Lower lobe of right lung (tissue), 2 donors: ENCODE measurements at regions not wholly inside any gene's neighbourhood (a gene's known extent, or its start where the extent isn't known, plus 50 kb on each side); places are given as distances from the start of the nearest gene placed in this dataset.

Experiments
- ATAC-seq, 2 donors: fragments of 200-7000 bp; cut with Tn5 transposase; one replicate each; pipeline ENCODE4 v1.9.1; 2020 to 2022; ENCODE audit warnings: mild to moderate bottlenecking in 2 of 2, moderate library complexity in 2 of 2
- DNase-seq: peaks from one replicate; pipeline ENCODE4 v3.0.0-alpha.2; 2020
- H3K27ac ChIP-seq: fragments of 200-600 bp; one replicate; pipeline ENCODE4 v1.8.0; 2022
- H3K27me3 ChIP-seq: fragments of 200-600 bp; one replicate; pipeline ENCODE4 v1.8.0; 2022; ENCODE audit warnings: low read depth
- H3K36me3 ChIP-seq: fragments of 200-600 bp; one replicate; pipeline ENCODE4 v1.8.0; 2022; ENCODE audit warnings: mild to moderate bottlenecking
- H3K4me1 ChIP-seq: fragments of 200-600 bp; one replicate; pipeline ENCODE4 v1.8.0; 2022
- H3K4me3 ChIP-seq: fragments of 200-600 bp; one replicate; pipeline ENCODE4 v1.8.0; 2022; ENCODE audit warnings: mild to moderate bottlenecking
- H3K9me3 ChIP-seq: fragments of 200-600 bp; one replicate; pipeline ENCODE4 v1.8.0; 2022
- intact Hi-C: fragments of 100-400 bp; cut with DNase I; formaldehyde crosslinking; loops from one replicate; pipeline ENCODE4 v1.11.0; 2022
- TF ChIP-seq, protein P1 (sequence below): fragments of 200-600 bp; IDR thresholded peaks from one replicate; pipeline ENCODE4 v1.8.0; 2022; ENCODE audit warnings: antibody characterized with exemption, mild to moderate bottlenecking
- donor health status: DM: no; HTN: yes; CAD: no; lungs with severe emphysema.

DNA sequence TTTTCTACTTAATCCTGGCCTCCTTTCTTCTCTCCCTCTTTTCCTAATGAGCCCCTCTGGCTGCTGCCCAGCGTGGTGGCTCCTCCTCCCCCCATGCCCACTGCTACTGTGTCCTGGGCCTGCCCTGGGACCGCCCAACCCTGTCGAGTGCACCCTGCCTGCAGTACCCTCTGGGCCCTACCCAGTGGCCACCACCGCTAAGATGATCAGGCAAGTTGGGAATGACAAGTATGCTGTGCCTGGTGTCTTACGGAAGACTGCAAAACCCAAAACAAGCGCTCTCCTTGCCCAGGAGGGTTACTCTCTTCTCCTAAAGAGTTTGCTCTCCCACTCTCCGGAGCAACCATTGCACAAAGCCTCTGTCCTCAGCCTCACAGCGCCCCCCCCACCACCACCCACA, 273.7 kb downstream of the SYK start:
- no peak for DNase-seq
- TF ChIP-seq, protein P1, sequence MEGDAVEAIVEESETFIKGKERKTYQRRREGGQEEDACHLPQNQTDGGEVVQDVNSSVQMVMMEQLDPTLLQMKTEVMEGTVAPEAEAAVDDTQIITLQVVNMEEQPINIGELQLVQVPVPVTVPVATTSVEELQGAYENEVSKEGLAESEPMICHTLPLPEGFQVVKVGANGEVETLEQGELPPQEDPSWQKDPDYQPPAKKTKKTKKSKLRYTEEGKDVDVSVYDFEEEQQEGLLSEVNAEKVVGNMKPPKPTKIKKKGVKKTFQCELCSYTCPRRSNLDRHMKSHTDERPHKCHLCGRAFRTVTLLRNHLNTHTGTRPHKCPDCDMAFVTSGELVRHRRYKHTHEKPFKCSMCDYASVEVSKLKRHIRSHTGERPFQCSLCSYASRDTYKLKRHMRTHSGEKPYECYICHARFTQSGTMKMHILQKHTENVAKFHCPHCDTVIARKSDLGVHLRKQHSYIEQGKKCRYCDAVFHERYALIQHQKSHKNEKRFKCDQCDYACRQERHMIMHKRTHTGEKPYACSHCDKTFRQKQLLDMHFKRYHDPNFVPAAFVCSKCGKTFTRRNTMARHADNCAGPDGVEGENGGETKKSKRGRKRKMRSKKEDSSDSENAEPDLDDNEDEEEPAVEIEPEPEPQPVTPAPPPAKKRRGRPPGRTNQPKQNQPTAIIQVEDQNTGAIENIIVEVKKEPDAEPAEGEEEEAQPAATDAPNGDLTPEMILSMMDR, result no peak

DNA sequence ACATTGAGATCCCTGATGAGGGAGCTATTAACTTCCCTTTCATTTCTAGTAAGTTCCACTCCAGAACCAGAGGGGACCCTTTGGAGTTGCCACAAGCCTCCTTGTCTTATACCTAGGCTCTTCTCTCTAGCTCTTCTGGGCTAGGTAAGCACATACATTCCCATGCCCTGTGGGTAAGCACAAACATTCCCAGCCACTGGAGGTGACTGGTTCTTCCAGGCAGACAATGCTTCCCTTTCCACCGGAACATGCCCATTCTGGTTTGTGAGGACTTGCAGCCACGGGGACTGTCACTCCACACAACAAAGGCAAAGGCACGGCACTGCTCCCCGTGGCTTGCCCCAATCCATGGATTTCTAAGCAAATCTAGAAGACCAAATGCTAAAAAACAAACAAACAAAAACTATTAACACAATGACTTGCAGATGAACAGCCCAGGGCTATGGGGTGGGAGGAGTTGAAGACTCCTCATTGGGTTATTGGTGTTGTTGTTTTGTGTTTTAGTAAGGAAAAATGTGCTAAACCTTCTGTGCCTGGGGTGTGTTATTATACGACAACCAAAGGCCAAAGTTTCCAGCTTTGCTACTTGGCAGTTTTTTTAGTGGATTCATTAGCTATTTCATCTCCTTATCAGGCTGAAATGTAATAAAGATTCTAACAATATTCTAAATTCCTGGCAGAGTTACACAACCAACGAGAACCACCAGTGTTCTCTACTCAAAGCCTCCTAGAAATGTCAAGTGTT, 276.2 kb downstream of the SYK start:
- Histone ChIP-seq H3K4me1 (peaks cover 20% of the 10 kb centered on the region), H3K27ac (peak overlapping the region; percentile 14), H3K9me3 (no peaks in the 10 kb centered on the region), H3K4me3 (no peak overlapping the region), H3K36me3 (no peaks in the 10 kb centered on the region), H3K27me3 (no peaks in the 10 kb centered on the region)
- TF ChIP-seq, protein P1, result no peak
- DNase-seq (no peak), ATAC-seq (peak; percentile 67 to 82)
- intact Hi-C loops, result no loop called here

More for the DNA sequence above, 273.7 kb downstream of the SYK start:
- no peaks in the 10 kb centered on the region for H3K27me3 ChIP-seq
- no peak for ATAC-seq
- no peak overlapping the region for H3K27ac ChIP-seq
- no peak overlapping the region for H3K4me3 ChIP-seq
- intact Hi-C loops, result no loop called here
- peaks cover 39% of the 10 kb centered on the region for H3K4me1 ChIP-seq
- no peaks in the 10 kb centered on the region for H3K9me3 ChIP-seq
- H3K36me3 ChIP-seq, result no peaks in the 10 kb centered on the region

DNA sequence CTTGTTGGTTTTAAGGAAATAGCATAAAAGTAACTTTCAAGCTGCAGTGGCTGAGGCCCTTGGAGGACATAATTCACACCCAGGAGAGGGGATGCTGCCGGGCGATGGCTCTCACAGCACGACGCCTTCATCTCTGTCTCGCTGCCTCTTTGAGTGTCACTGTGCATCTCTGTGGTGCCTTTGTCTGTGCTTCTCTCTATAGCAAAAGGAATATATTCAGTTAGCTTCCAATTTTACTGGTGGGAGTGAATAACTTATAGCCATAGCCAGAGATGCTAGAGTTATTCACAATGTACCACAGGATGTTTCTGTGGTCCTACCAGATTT, 276.7 kb downstream of the SYK start:
- H3K27ac ChIP-seq, result peak overlapping the region; percentile 14
- TF ChIP-seq, protein P1, result no peak
- ATAC-seq (no peak), DNase-seq (no peak)
- no peaks in the 10 kb centered on the region for H3K36me3 ChIP-seq
- intact Hi-C loops, result no loop called here
- no peaks in the 10 kb centered on the region for H3K9me3 ChIP-seq
- peaks cover 17% of the 10 kb centered on the region for H3K4me1 ChIP-seq
- H3K27me3 ChIP-seq, result no peaks in the 10 kb centered on the region
- no peak overlapping the region for H3K4me3 ChIP-seq

DNA sequence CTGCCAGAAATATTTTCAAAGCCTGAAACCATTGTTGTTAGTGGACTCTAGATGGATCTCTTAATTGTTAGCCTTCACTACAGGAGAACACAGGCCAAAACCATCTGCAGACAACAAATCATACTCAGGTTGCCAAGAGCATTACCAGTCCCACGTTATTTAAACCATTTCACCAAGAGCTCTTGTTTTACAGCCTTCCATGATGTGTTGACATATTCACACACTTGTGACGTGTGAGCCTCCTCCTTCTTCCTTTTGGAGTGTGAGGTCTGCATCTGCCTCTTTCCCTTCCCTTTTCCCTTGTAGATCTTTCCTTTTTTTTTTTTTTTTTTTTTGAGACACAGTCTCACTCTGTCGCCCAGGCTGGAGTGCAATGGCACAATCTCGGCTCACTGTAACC, 279.0 kb downstream of the AUH start:
- no peaks in the 10 kb centered on the region for H3K36me3 ChIP-seq
- DNase-seq (no peak), ATAC-seq (no peak)
- no peaks in the 10 kb centered on the region for H3K9me3 ChIP-seq
- H3K4me3 ChIP-seq, result no peak overlapping the region
- TF ChIP-seq, protein P1, result no peak
- no peaks in the 10 kb centered on the region for H3K27me3 ChIP-seq
- no peak overlapping the region for H3K27ac ChIP-seq
- intact Hi-C loops, result no loop called here
- H3K4me1 ChIP-seq, result peaks cover 8% of the 10 kb centered on the region

DNA sequence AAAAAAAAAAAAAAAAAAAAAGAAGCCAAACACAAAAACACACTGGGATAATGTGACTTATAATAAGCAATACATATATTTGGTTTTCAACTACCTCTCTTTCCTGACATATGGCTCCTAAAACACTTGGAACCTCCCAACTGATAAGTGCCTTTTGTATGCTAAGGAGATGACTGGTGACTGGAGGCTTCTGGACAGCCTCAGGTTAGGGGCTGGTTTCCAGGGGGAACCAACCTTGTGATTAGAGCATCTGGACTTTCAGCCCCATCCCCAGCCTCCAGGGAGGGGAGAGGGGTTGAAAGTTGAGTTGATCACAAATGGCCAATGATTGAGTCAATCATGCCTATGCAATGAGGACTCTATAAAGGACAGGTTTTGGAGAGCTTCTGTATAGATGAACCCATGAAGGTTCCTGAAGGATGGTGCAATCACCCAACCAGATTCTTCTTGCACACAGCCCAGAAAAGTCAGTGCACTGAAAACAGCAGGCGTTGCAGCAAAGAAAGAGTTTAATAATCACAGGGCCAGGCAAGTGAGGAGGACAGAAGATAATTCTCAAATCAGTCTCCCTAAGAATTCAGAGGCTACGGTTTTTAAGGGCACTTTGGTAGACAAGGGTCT, 276.7 kb downstream of the AUH start:
- intact Hi-C loops, result no loop called here
- ATAC-seq (no peak), DNase-seq (no peak)
- Histone ChIP-seq H3K27me3 (no peaks in the 10 kb centered on the region), H3K4me1 (no peaks in the 10 kb centered on the region), H3K9me3 (no peaks in the 10 kb centered on the region), H3K36me3 (no peaks in the 10 kb centered on the region), H3K27ac (no peak overlapping the region), H3K4me3 (no peak overlapping the region)
- TF ChIP-seq, protein P1, result no peak
